A549 (cell line): ENCODE measurements at regions not wholly inside any gene's neighbourhood (a gene's known extent, or its start where the extent isn't known, plus 50 kb on each side); places are given as distances from the start of the nearest gene placed in this dataset.

Source experiments
- PHF8 ChIP-seq: fragments of 200-600 bp; sonication (generic); IDR thresholded peaks from 2 replicates; pipeline ENCODE4 v1.6.1; 2016; ENCODE audit warnings: low read depth, mild to moderate bottlenecking, antibody characterized with exemption, moderate library complexity, borderline replicate concordance
- POLR2A ChIP-seq: IDR thresholded peaks from 2 replicates; pipeline ENCODE4 v1.6.1; 2012; ENCODE audit warnings: mild to moderate bottlenecking, low read length
- REST ChIP-seq: fragments of 200-600 bp; sonication (generic); IDR thresholded peaks from 2 replicates; pipeline ENCODE4 v1.6.1; 2016; ENCODE audit warnings: antibody characterized with exemption, mild to moderate bottlenecking, moderate library complexity
- TF ChIP-seq, protein P1 (sequence below): fragments of >200 bp; sonication (Bioruptor Twin); formaldehyde crosslinking; IDR thresholded peaks from 3 replicates; pipeline ENCODE4 v1.5.1; 2016

GRCh38 chr11:33467966-33468365 lies 210.8 kb downstream of the HIPK3 start:
- TF ChIP-seq, protein P1, sequence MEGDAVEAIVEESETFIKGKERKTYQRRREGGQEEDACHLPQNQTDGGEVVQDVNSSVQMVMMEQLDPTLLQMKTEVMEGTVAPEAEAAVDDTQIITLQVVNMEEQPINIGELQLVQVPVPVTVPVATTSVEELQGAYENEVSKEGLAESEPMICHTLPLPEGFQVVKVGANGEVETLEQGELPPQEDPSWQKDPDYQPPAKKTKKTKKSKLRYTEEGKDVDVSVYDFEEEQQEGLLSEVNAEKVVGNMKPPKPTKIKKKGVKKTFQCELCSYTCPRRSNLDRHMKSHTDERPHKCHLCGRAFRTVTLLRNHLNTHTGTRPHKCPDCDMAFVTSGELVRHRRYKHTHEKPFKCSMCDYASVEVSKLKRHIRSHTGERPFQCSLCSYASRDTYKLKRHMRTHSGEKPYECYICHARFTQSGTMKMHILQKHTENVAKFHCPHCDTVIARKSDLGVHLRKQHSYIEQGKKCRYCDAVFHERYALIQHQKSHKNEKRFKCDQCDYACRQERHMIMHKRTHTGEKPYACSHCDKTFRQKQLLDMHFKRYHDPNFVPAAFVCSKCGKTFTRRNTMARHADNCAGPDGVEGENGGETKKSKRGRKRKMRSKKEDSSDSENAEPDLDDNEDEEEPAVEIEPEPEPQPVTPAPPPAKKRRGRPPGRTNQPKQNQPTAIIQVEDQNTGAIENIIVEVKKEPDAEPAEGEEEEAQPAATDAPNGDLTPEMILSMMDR, result no peak
- TF ChIP-seq REST, result no peak
- TF ChIP-seq PHF8, result no peak
- TF ChIP-seq POLR2A, result no peak
